Uterus (tissue), 3 donors: ENCODE measurements at regions not wholly inside any gene's neighbourhood (a gene's known extent, or its start where the extent isn't known, plus 50 kb on each side); places are given as distances from the start of the nearest gene placed in this dataset.

ENCODE experiments used
- DNase-seq, 2 donors: peaks; one replicate each; pipeline ENCODE4 v3.0.0-alpha.2; 2019 to 2020
- H3K27ac ChIP-seq, 2 donors: fragments of 200-600 bp; sonication (generic); 1 replicate in 1 of 2; 2 replicates in 1 of 2; pipeline ENCODE4 v1.5.1; 2016 to 2018
- H3K27me3 ChIP-seq, 2 donors: fragments of 200-600 bp; sonication (generic); one replicate each; pipeline ENCODE4 v1.5.1; 2018 to 2019; ENCODE audit warnings: control low read depth in 1 of 2
- H3K36me3 ChIP-seq, 2 donors: fragments of 200-600 bp; sonication (generic); one replicate each; pipeline ENCODE4 v1.5.1; 2019; ENCODE audit warnings: control low read depth in 1 of 2
- H3K4me1 ChIP-seq, 2 donors: fragments of 200-600 bp; sonication (generic); one replicate each; pipeline ENCODE4 v1.5.1; 2018 to 2019; ENCODE audit warnings: control low read depth in 1 of 2
- H3K4me3 ChIP-seq, 2 donors: fragments of 200-600 bp; sonication (generic); 1 replicate in 1 of 2; 2 replicates in 1 of 2; pipeline ENCODE4 v1.5.1; 2018 to 2019; ENCODE audit warnings: mild to moderate bottlenecking in 1 of 2
- H3K9me3 ChIP-seq, 2 donors: fragments of 200-600 bp; sonication (generic); one replicate each; pipeline ENCODE4 v1.5.1; 2019; ENCODE audit warnings: control low read depth in 1 of 2
- POLR2A ChIP-seq, 2 donors: fragments of 450-650 bp; IDR thresholded peaks; one replicate each; pipeline ENCODE4 v1.6.1; 2016; ENCODE audit warnings: antibody characterized with exemption in 2 of 2, mild to moderate bottlenecking in 1 of 2, moderate library complexity in 1 of 2
- intact Hi-C: fragments of 100-400 bp; cut with DNase I; formaldehyde crosslinking; loops from one replicate; pipeline ENCODE4 v1.15.1; 2023; ENCODE audit warnings: low total_unique reads
- TF ChIP-seq, protein P1 (sequence below), 4 experiments: fragments of 200-600 bp in 2 of 4; fragments of 450-650 bp in 2 of 4; sonication (generic) in 2 of 4; IDR thresholded peaks; one replicate each; pipeline ENCODE4 v1.5.1; 2016 to 2019; ENCODE audit warnings: antibody characterized with exemption in 4 of 4, mild to moderate bottlenecking in 2 of 4, moderate library complexity in 1 of 4
- donor health status: DM: yes; HTN: yes; CAD: no.

DNA sequence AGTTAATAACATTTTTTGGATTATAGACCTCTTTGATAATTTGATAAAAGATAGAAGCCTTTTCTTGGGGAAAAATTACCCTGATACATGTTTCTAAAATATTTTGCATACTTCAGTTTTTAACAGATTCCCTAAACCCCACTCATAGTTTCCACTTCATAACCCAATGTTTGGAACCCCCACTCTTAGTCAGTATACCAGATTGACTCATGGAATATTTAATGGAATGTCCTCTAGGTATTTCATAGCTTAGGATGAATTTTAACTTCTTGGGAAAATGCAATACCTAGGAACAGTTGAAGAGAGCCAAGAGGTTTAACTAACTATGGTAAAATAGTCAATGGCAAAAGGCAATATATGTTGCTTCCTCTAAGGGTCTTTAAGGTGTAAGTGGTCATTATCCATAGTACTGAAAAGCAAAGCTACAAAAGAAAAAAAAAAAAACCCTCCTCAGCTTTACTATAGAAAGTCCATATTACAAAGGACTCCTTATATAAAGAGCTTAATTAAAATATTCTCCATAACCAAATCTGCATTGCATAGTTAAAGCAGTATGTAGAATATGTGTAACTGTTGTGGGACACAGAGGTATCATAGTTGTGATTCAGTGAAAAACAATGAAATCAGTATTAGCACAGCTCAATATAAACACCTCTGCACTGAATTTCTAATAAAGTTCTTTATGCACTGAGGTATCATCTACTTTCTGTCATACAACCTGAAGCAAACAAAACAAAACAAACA lies 159.9 kb downstream of the PCDH7 start:
- no peak overlapping the region for H3K27ac ChIP-seq
- TF ChIP-seq, protein P1, sequence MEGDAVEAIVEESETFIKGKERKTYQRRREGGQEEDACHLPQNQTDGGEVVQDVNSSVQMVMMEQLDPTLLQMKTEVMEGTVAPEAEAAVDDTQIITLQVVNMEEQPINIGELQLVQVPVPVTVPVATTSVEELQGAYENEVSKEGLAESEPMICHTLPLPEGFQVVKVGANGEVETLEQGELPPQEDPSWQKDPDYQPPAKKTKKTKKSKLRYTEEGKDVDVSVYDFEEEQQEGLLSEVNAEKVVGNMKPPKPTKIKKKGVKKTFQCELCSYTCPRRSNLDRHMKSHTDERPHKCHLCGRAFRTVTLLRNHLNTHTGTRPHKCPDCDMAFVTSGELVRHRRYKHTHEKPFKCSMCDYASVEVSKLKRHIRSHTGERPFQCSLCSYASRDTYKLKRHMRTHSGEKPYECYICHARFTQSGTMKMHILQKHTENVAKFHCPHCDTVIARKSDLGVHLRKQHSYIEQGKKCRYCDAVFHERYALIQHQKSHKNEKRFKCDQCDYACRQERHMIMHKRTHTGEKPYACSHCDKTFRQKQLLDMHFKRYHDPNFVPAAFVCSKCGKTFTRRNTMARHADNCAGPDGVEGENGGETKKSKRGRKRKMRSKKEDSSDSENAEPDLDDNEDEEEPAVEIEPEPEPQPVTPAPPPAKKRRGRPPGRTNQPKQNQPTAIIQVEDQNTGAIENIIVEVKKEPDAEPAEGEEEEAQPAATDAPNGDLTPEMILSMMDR (IDR thresholded peaks at IDR 0.05) = no peak

DNA sequence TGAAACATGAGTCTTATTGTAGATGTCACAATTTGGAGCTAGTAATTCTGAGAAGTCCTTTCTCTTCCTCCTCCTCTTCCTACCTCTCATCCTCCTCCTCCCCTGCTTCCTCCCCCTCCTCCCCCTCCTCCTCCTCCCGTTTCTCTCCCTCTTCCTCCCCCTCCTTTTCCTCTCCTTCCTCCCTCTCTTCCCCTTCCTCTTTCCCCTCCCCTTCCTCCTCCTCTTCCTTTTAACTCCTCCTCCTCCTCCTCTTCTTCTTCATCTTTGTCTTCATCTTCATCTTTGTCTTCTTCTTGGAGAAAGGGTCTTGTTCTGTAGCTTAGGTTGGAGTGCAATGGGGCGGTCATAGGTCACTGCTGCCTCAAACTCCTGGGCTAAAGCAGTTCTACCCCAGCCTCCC lies 161.8 kb downstream of the PCDH7 start:
- Histone ChIP-seq H3K36me3 (no peaks in the 10 kb centered on the region), H3K27me3 (no peaks in the 10 kb centered on the region), H3K4me3 (no peak overlapping the region), H3K4me1 (no peaks in the 10 kb centered on the region), H3K27ac (peak overlapping the region in 1 of 2 donors; percentile 22), H3K9me3 (no peaks in the 10 kb centered on the region)
- no peak for DNase-seq
- no peak for TF ChIP-seq POLR2A (IDR thresholded peaks at IDR 0.05)
- TF ChIP-seq, protein P1 (IDR thresholded peaks at IDR 0.05) = no peak
- intact Hi-C loops = no loop called here

More for the DNA sequence above, 159.9 kb downstream of the PCDH7 start:
- no peaks in the 10 kb centered on the region for H3K9me3 ChIP-seq
- intact Hi-C loops = no loop called here
- DNase-seq = no peak
- H3K4me3 ChIP-seq = no peak overlapping the region
- H3K36me3 ChIP-seq = no peaks in the 10 kb centered on the region
- H3K27me3 ChIP-seq = no peaks in the 10 kb centered on the region
- no peaks in the 10 kb centered on the region for H3K4me1 ChIP-seq

DNA sequence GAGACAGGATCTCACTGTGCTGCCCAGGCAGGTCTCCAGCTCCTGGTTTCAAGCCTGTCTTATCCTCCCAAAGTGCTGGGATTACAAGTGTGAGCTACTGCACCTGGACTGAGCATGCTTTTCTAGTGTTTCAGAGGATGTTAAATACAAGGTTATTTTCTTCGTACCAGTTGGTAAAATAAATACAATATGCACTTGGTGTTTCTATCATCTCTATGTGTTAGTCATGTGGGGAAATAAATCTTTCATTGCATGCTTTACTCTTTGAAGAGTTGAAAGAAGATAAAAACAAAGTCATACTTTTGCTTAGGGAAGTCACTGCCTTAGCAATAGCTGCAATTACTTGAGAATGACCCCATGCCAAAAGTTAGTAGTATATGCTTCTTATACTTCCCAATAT lies 162.3 kb downstream of the PCDH7 start:
- TF ChIP-seq, protein P1 (IDR thresholded peaks at IDR 0.05) = no peak
- TF ChIP-seq POLR2A (IDR thresholded peaks at IDR 0.05) = no peak
- no peaks in the 10 kb centered on the region for H3K4me1 ChIP-seq
- no peaks in the 10 kb centered on the region for H3K27me3 ChIP-seq
- no peak overlapping the region for H3K4me3 ChIP-seq
- H3K36me3 ChIP-seq = no peaks in the 10 kb centered on the region
- H3K9me3 ChIP-seq = no peaks in the 10 kb centered on the region
- DNase-seq = peak in 1 of 2 donors; percentile 15
- intact Hi-C loops = no loop called here
- H3K27ac ChIP-seq = peak overlapping the region in 1 of 2 donors; percentile 22

DNA sequence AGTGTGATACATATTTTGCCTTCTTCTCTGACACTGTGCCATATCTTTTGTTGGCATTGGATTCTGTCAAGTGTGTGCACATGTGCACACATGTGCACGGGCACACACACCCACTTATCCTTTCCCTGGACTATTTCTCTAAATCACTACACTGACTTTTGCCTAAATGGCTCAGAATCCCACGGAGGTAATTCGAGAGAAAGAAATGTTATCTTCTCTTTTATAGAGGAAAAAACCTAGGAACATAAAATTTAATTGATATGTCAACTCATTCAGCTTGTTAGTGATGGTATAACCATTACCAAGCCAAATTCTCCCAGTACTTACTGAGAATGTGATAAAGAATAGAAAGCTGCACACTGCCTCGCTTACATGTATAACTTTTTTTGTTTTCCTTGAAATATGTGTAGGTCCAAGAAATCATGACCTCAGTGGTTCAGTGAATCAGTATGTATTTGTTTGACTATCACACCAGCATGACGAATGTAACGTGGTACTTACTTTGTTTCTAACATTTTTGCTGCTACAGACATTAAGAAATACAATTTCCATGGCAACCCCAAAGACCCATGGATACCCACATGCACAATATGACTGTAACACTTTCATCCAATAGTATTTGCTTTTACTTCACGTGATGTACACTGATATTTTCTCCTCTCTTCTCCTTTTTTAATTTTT lies 163.0 kb downstream of the PCDH7 start:
- Histone ChIP-seq H3K4me3 (no peak overlapping the region), H3K9me3 (no peaks in the 10 kb centered on the region), H3K36me3 (no peaks in the 10 kb centered on the region), H3K27ac (no peak overlapping the region), H3K27me3 (no peaks in the 10 kb centered on the region), H3K4me1 (no peaks in the 10 kb centered on the region)
- intact Hi-C loops = no loop called here
- DNase-seq = no peak
- TF ChIP-seq, protein P1 (IDR thresholded peaks at IDR 0.05) = no peak
- no peak for TF ChIP-seq POLR2A (IDR thresholded peaks at IDR 0.05)
